ENCODE measurements at regions not wholly inside any gene's neighbourhood (a gene's known extent, or its start where the extent isn't known, plus 50 kb on each side); places are given as distances from the start of the nearest gene placed in this dataset.

GRCh38 chr12:4118601-4119156 lies 154.9 kb upstream of the CCND2 start:
- TF ChIP-seq, protein P1, sequence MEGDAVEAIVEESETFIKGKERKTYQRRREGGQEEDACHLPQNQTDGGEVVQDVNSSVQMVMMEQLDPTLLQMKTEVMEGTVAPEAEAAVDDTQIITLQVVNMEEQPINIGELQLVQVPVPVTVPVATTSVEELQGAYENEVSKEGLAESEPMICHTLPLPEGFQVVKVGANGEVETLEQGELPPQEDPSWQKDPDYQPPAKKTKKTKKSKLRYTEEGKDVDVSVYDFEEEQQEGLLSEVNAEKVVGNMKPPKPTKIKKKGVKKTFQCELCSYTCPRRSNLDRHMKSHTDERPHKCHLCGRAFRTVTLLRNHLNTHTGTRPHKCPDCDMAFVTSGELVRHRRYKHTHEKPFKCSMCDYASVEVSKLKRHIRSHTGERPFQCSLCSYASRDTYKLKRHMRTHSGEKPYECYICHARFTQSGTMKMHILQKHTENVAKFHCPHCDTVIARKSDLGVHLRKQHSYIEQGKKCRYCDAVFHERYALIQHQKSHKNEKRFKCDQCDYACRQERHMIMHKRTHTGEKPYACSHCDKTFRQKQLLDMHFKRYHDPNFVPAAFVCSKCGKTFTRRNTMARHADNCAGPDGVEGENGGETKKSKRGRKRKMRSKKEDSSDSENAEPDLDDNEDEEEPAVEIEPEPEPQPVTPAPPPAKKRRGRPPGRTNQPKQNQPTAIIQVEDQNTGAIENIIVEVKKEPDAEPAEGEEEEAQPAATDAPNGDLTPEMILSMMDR (IDR thresholded peaks at IDR 0.05), result no peak
- peak; percentile 48 for ATAC-seq
- ChIA-PET CTCF (interaction anchor here (0.6 to 5.0 kb wide), 7 partner anchors 11 to 158 kb away, joined by 3 to 41 read pairs (median 8); no protein-coding TSS in a partner anchor), POLR2A (interaction anchor here (1.2 to 9.4 kb wide), 12 partner anchors 10 to 176 kb away, joined by 3 to 97 read pairs (median 7); partner anchors contain the start of gene CCND2)
- Mint-ChIP-seq H3K27ac (peak overlapping the region; percentile 90), H3K9me3 (no peaks in the 10 kb centered on the region), H3K4me3 (peak overlapping the region; percentile 56), H3K27me3 (no peaks in the 10 kb centered on the region), H3K4me1 (ENCODE audit: low read depth) (peaks cover 58% of the 10 kb centered on the region), H3K36me3 (ENCODE audit: low read depth) (peaks cover 3% of the 10 kb centered on the region)
- intact Hi-C loops (cut with micrococcal nuclease), result no loop called here
- DNase-seq, result no peak

GRCh38 chr12:4118017-4118510 lies 155.5 kb upstream of the CCND2 start:
- ATAC-seq, result peak; percentile 5
- intact Hi-C loops (cut with micrococcal nuclease), result no loop called here
- no peak for DNase-seq

GRCh38 chr12:4117386-4118016 lies 156.1 kb upstream of the CCND2 start:
- ATAC-seq, result no peak
- no peaks in the 10 kb centered on the region for H3K27me3 Mint-ChIP-seq
- no peaks in the 10 kb centered on the region for H3K9me3 Mint-ChIP-seq
- peaks cover 3% of the 10 kb centered on the region for H3K36me3 Mint-ChIP-seq (ENCODE audit: low read depth)
- POLR2A ChIA-PET, result interaction anchor here (0.6 to 9.4 kb wide), 12 partner anchors 9 to 236 kb away, joined by 3 to 97 read pairs (median 6); partner anchors contain the start of gene CCND2
- CTCF ChIA-PET, result interaction anchor here (0.8 to 5.0 kb wide), 14 partner anchors 10 to 232 kb away, joined by 3 to 41 read pairs (median 4); no protein-coding TSS in a partner anchor
- H3K4me3 Mint-ChIP-seq, result peak overlapping the region; percentile 56
- TF ChIP-seq, protein P1 (IDR thresholded peaks at IDR 0.05), result no peak
- no peak for DNase-seq
- intact Hi-C loops (cut with micrococcal nuclease), result no loop called here
- peak overlapping the region; percentile 90 for H3K27ac Mint-ChIP-seq
- peaks cover 64% of the 10 kb centered on the region for H3K4me1 Mint-ChIP-seq (ENCODE audit: low read depth)

More at GRCh38 chr12:4118017-4118510, 155.5 kb upstream of the CCND2 start:
- TF ChIP-seq, protein P1 (IDR thresholded peaks at IDR 0.05), result no peak
- Mint-ChIP-seq H3K36me3 (ENCODE audit: low read depth) (peaks cover 3% of the 10 kb centered on the region), H3K4me1 (ENCODE audit: low read depth) (peaks cover 58% of the 10 kb centered on the region), H3K9me3 (no peaks in the 10 kb centered on the region), H3K27ac (peak overlapping the region; percentile 90), H3K27me3 (no peaks in the 10 kb centered on the region), H3K4me3 (peak overlapping the region; percentile 56)
- ChIA-PET POLR2A (interaction anchor here (0.6 to 9.4 kb wide), 13 partner anchors 10 to 236 kb away, joined by 3 to 97 read pairs (median 6); partner anchors contain the start of gene CCND2), CTCF (interaction anchor here (0.8 to 5.0 kb wide), 10 partner anchors 11 to 233 kb away, joined by 3 to 41 read pairs (median 5); no protein-coding TSS in a partner anchor)

DNA sequence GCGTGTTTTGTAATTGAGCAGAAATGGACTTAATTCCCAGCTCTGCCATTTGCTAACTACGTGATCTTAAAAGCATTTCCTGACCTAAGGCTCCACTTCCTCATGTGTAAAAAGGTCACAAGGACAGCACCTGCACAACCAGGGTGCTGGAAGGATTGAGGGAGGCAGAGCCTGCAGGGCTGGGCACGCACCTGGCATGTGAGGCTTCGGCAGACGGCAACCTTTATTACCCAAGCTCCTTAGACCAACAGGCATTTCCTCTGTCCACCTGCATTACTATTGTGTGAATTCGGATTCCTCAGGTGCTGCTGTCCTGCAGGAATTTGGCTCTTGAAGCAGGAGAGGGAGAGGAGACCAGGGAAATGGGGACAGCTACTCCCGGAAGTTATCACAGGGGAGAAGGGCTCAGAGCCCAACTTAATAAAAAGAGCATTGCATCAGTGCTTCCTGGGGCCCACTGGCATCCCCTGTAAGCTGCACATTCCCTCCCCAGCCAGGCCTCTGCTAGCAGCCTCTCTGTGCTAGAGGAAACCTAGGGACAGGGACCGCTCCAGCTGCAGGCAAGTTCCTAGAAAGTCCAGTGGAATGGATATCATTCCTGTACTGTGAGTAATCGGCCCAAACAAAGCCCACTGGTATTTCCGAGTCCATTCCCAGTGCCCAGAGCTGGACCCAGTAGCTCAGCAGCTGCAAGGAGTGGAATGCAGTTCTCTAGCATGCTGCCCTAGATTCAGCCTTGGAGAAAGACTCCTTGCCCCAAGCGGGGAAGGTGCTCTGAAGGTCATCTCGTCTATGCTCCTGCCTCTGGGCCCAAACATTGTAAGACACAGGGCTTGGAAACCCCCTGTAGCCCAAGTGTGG lies 157.1 kb upstream of the CCND2 start:
- H3K9me3 Mint-ChIP-seq, result no peaks in the 10 kb centered on the region
- no peak overlapping the region for H3K4me3 Mint-ChIP-seq
- DNase-seq, result no peak
- no peaks in the 10 kb centered on the region for H3K27me3 Mint-ChIP-seq
- TF ChIP-seq, protein P1 (IDR thresholded peaks at IDR 0.05), result no peak
- POLR2A ChIA-PET, result interaction anchor here (0.7 to 9.4 kb wide), 8 partner anchors 8 to 178 kb away, joined by 3 to 97 read pairs (median 8); partner anchors contain the start of gene CCND2
- peaks cover 69% of the 10 kb centered on the region for H3K4me1 Mint-ChIP-seq (ENCODE audit: low read depth)
- intact Hi-C loops (cut with micrococcal nuclease), result no loop called here
- CTCF ChIA-PET, result interaction anchor here (0.8 to 5.0 kb wide), 11 partner anchors 9 to 231 kb away, joined by 3 to 41 read pairs (median 6); no protein-coding TSS in a partner anchor
- ATAC-seq, result no peak
- no peak overlapping the region for H3K27ac Mint-ChIP-seq
- H3K36me3 Mint-ChIP-seq (ENCODE audit: low read depth), result peaks cover 3% of the 10 kb centered on the region

Measured in activated CD8-positive, alpha-beta T cell treated with anti-CD3 and anti-CD28 coated beads for 36 hours (primary cell).